ENCODE measurements at regions not wholly inside any gene's neighbourhood (a gene's known extent, or its start where the extent isn't known, plus 50 kb on each side); places are given as distances from the start of the nearest gene placed in this dataset.

GRCh38 chr3:177607589-177607988, 410.3 kb upstream of the TBL1XR1 start:
- H3K27me3 ChIP-seq (ENCODE audit: control insufficient read depth, insufficient read depth, low read length): no peaks in the 10 kb centered on the region
- DNase-seq (ENCODE audit: low read depth) (no peak), FAIRE-seq (no peak)
- no peaks in the 10 kb centered on the region for H3K36me3 ChIP-seq (ENCODE audit: control insufficient read depth, insufficient read depth, low read length)
- TF ChIP-seq, protein P1, sequence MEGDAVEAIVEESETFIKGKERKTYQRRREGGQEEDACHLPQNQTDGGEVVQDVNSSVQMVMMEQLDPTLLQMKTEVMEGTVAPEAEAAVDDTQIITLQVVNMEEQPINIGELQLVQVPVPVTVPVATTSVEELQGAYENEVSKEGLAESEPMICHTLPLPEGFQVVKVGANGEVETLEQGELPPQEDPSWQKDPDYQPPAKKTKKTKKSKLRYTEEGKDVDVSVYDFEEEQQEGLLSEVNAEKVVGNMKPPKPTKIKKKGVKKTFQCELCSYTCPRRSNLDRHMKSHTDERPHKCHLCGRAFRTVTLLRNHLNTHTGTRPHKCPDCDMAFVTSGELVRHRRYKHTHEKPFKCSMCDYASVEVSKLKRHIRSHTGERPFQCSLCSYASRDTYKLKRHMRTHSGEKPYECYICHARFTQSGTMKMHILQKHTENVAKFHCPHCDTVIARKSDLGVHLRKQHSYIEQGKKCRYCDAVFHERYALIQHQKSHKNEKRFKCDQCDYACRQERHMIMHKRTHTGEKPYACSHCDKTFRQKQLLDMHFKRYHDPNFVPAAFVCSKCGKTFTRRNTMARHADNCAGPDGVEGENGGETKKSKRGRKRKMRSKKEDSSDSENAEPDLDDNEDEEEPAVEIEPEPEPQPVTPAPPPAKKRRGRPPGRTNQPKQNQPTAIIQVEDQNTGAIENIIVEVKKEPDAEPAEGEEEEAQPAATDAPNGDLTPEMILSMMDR (IDR thresholded peaks at IDR 0.05; ENCODE audit: insufficient read depth, low read length, severe bottlenecking): no peak
- H3K4me3 ChIP-seq (ENCODE audit: low read depth, low read length): no peak overlapping the region

GRCh38 chr3:177608443-177608842, 411.2 kb upstream of the TBL1XR1 start:
- H3K27me3 ChIP-seq (ENCODE audit: control insufficient read depth, insufficient read depth, low read length): no peaks in the 10 kb centered on the region
- H3K36me3 ChIP-seq (ENCODE audit: control insufficient read depth, insufficient read depth, low read length): no peaks in the 10 kb centered on the region
- TF ChIP-seq, protein P1 (IDR thresholded peaks at IDR 0.05; ENCODE audit: insufficient read depth, low read length, severe bottlenecking): no peak
- DNase-seq (ENCODE audit: low read depth): no peak
- no peak for FAIRE-seq
- no peak overlapping the region for H3K4me3 ChIP-seq (ENCODE audit: low read depth, low read length)

DNA sequence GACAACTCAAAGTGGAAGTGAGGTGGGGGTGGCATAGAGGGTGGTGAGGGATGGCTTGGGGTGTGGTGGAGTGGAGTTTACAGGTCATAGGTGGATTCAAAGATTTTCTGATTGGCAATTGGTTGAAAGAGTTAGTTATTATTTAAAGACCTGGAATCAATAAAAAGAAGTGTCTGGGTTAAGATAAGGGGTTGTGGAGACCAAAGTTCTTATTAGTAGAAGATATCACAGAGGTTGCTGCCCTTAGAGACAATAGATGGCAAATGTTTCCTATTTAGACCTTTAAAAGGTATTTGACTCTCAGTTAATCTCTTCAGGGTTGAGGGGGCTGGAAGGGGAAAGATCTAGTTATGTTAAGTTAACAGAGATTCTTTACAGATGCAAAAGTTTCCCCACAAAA, 412.3 kb upstream of the TBL1XR1 start:
- H3K27me3 ChIP-seq (ENCODE audit: control insufficient read depth, insufficient read depth, low read length): no peaks in the 10 kb centered on the region
- H3K36me3 ChIP-seq (ENCODE audit: control insufficient read depth, insufficient read depth, low read length): no peaks in the 10 kb centered on the region
- TF ChIP-seq, protein P1 (IDR thresholded peaks at IDR 0.05; ENCODE audit: insufficient read depth, low read length, severe bottlenecking): no peak
- H3K4me3 ChIP-seq (ENCODE audit: low read depth, low read length): no peak overlapping the region
- FAIRE-seq (no peak), DNase-seq (ENCODE audit: low read depth) (no peak)

DNA sequence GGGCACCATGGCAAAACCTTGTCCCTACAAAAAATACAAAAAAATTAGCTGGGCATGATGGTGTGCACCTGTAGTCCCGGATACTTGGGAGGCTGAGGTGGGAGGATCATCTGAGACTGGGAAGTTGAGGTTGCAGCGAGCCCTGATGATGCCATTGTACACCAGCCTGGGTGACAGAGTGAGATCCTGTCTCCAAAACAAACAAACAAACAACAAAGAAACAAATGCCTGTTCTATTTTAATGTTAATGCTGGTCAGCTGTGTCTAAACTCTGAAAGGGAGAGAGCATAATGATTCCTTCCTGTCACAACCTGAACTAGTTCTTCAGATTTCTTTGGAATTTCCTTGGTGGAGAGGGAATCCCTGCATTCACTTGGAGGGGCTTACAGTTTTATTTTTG, 413.0 kb upstream of the TBL1XR1 start:
- no peak overlapping the region for H3K4me3 ChIP-seq (ENCODE audit: low read depth, low read length)
- DNase-seq (ENCODE audit: low read depth) (no peak), FAIRE-seq (no peak)
- no peaks in the 10 kb centered on the region for H3K36me3 ChIP-seq (ENCODE audit: control insufficient read depth, insufficient read depth, low read length)
- H3K27me3 ChIP-seq (ENCODE audit: control insufficient read depth, insufficient read depth, low read length): no peaks in the 10 kb centered on the region
- TF ChIP-seq, protein P1 (IDR thresholded peaks at IDR 0.05; ENCODE audit: insufficient read depth, low read length, severe bottlenecking): no peak

GRCh38 chr3:177610686-177611633, 413.7 kb upstream of the TBL1XR1 start:
- Histone ChIP-seq H3K27me3 (ENCODE audit: control insufficient read depth, insufficient read depth, low read length) (no peaks in the 10 kb centered on the region), H3K36me3 (ENCODE audit: control insufficient read depth, insufficient read depth, low read length) (no peaks in the 10 kb centered on the region), H3K4me3 (ENCODE audit: low read depth, low read length) (no peak overlapping the region)
- TF ChIP-seq, protein P1 (IDR thresholded peaks at IDR 0.05; ENCODE audit: insufficient read depth, low read length, severe bottlenecking): no peak
- DNase-seq (ENCODE audit: low read depth) (no peak), FAIRE-seq (no peak)
